ENCODE measurements at regions not wholly inside any gene's neighbourhood (a gene's known extent, or its start where the extent isn't known, plus 50 kb on each side); places are given as distances from the start of the nearest gene placed in this dataset.
A peak's percentile ranks its signal among the peaks of the same experiment; 100 is the strongest.

DNA sequence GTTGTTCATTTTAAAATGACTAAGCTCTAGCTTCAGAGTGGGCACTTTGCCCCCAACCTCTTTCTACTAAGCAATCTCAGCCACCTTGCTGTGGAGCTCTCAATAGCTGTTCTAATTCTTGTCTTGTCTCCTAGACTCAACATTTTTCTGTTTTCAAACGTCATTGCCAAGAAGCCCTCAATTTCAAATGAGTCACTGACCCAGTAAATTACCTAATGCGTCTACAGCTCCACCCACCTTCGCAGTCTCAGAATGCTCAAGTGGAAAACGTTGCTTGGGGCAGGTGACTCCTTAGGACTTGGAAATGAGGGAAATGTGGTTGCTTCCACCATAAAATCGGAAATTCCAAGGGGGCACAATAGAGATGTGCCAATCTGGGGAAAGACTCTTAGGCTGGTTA lies 59.0 kb downstream of the ING2 start:
- H3K9me3 ChIP-seq (ENCODE audit: control insufficient read depth in 4 of 4, low read length in 3 of 4) = no peaks in the 10 kb centered on the region
- H3K36me3 ChIP-seq (ENCODE audit: control insufficient read depth in 4 of 4, insufficient read depth in 3 of 4, low read depth in 1 of 4, low read length in 3 of 4) = no peaks in the 10 kb centered on the region
- no peak overlapping the region for H3K4me3 ChIP-seq (ENCODE audit: low read depth in 1 of 3, low read length in 3 of 3)
- H3K9ac ChIP-seq (ENCODE audit: low read depth in 1 of 2, low read length in 2 of 2) = no peak overlapping the region
- WGBS = 65% methylated on average over 5 of the region's 5 CpGs
- no peak for DNase-seq (ENCODE audit: low spot score)
- no peak overlapping the region for H3K27ac ChIP-seq (ENCODE audit: low read depth in 1 of 2, low read length in 2 of 2)
- H3K4me1 ChIP-seq (ENCODE audit: control insufficient read depth in 4 of 4, insufficient read depth in 4 of 4, low read length in 3 of 4) = no peaks in the 10 kb centered on the region
- TF ChIP-seq TAF1 (conservative IDR thresholded peaks at IDR 0.05) (no peak), JUND (IDR thresholded peaks at IDR 0.05) (no peak), SP1 (IDR thresholded peaks at IDR 0.05) (no peak), FOXA1 (IDR thresholded peaks at IDR 0.05) (no peak), MAX (IDR thresholded peaks at IDR 0.05) (no peak), RXRA (IDR thresholded peaks at IDR 0.05) (no peak), RAD21 (IDR thresholded peaks at IDR 0.05) (no peak), NR2F2 (IDR thresholded peaks at IDR 0.05) (no peak), FOXA2 (IDR thresholded peaks at IDR 0.05) (no peak), CTCF (IDR thresholded peaks at IDR 0.05; ENCODE audit: low read depth, low read length, missing input control) (no peak), REST (IDR thresholded peaks at IDR 0.05) (no peak), HNF4G (IDR thresholded peaks at IDR 0.05) (no peak), HNF4A (conservative IDR thresholded peaks at IDR 0.05) (no peak)
- TF ChIP-seq, protein P1, sequence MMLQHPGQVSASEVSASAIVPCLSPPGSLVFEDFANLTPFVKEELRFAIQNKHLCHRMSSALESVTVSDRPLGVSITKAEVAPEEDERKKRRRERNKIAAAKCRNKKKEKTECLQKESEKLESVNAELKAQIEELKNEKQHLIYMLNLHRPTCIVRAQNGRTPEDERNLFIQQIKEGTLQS (IDR thresholded peaks at IDR 0.05) = no peak
- H3K27me3 ChIP-seq (ENCODE audit: control insufficient read depth in 4 of 4, insufficient read depth in 4 of 4, low read length in 3 of 4) = no peaks in the 10 kb centered on the region

- H3K36me3 ChIP-seq (ENCODE audit: control insufficient read depth in 4 of 4, insufficient read depth in 3 of 4, low read depth in 1 of 4, low read length in 3 of 4) = no peaks in the 10 kb centered on the region
- H3K4me1 ChIP-seq (ENCODE audit: control insufficient read depth in 4 of 4, insufficient read depth in 4 of 4, low read length in 3 of 4) = no peaks in the 10 kb centered on the region
- H3K9ac ChIP-seq (ENCODE audit: low read depth in 1 of 2, low read length in 2 of 2) = no peak overlapping the region
- WGBS = 48% methylated on average over 10 of the region's 10 CpGs
- no peak for DNase-seq (ENCODE audit: low spot score)
- no peaks in the 10 kb centered on the region for H3K9me3 ChIP-seq (ENCODE audit: control insufficient read depth in 4 of 4, low read length in 3 of 4)
- H3K27me3 ChIP-seq (ENCODE audit: control insufficient read depth in 4 of 4, insufficient read depth in 4 of 4, low read length in 3 of 4) = no peaks in the 10 kb centered on the region
- no peak overlapping the region for H3K27ac ChIP-seq (ENCODE audit: low read depth in 1 of 2, low read length in 2 of 2)
- H3K4me3 ChIP-seq (ENCODE audit: low read depth in 1 of 3, low read length in 3 of 3) = no peak overlapping the region
- TF ChIP-seq EGR1 (IDR thresholded peaks at IDR 0.05; ENCODE audit: low read depth in 2 of 2) (no peak), HNF4A (conservative IDR thresholded peaks at IDR 0.05) (peak; percentile 3 to 53), HNF4G (IDR thresholded peaks at IDR 0.05) (peak; percentile 48), MAX (IDR thresholded peaks at IDR 0.05) (no peak), RAD21 (IDR thresholded peaks at IDR 0.05) (no peak)
- TF ChIP-seq, protein P2, sequence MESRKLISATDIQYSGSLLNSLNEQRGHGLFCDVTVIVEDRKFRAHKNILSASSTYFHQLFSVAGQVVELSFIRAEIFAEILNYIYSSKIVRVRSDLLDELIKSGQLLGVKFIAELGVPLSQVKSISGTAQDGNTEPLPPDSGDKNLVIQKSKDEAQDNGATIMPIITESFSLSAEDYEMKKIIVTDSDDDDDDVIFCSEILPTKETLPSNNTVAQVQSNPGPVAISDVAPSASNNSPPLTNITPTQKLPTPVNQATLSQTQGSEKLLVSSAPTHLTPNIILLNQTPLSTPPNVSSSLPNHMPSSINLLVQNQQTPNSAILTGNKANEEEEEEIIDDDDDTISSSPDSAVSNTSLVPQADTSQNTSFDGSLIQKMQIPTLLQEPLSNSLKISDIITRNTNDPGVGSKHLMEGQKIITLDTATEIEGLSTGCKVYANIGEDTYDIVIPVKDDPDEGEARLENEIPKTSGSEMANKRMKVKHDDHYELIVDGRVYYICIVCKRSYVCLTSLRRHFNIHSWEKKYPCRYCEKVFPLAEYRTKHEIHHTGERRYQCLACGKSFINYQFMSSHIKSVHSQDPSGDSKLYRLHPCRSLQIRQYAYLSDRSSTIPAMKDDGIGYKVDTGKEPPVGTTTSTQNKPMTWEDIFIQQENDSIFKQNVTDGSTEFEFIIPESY (IDR thresholded peaks at IDR 0.05) = no peak
Observed at GRCh38 chr4:183571350-183571941, 66.6 kb downstream of the ING2 start.

Measured in liver (tissue), 8 donors.